SK-N-SH (cell line): ENCODE measurements at regions not wholly inside any gene's neighbourhood (a gene's known extent, or its start where the extent isn't known, plus 50 kb on each side); places are given as distances from the start of the nearest gene placed in this dataset.

ENCODE experiments used
- CTCF ChIA-PET: fragments of 300-600, 350-600 bp; formaldehyde crosslinking; extraction: SDS; loops from one replicate; lab custom pipeline; 2021; lab: Yijun Ruan, JAX
- POLR2A ChIA-PET: fragments of 350-600 bp; sonication (Branson Sonifier 250); formaldehyde crosslinking; extraction: SDS; loops from one replicate; lab custom pipeline; 2020; ENCODE audit warnings: antibody characterized with exemption, inconsistent platforms; lab: Yijun Ruan, JAX
- DNase-seq: peaks from one replicate; pipeline ENCODE4 v3.0.0; 2012
- H2AFZ ChIP-seq: fragments of 200-600 bp; sonication (generic); 2 replicates; pipeline ENCODE4 v1.8.1; 2016; ENCODE audit warnings: antibody characterized with exemption, mild to moderate bottlenecking, low read depth
- H3F3A ChIP-seq: fragments of 200-600 bp; sonication (generic); replicated peaks from 2 replicates; pipeline ENCODE3; 2016; ENCODE audit warnings: antibody characterized with exemption, mild to moderate bottlenecking; ENCODE audit not compliant: insufficient read depth
- H3K27ac ChIP-seq, 2 experiments: fragments of 200-500 bp in 1 of 2; fragments of 200-600 bp in 1 of 2; sonication (Bioruptor generic) in 1 of 2; sonication (generic), shearing (Covaris generic) in 1 of 2; 2 replicates each; pipeline versions ENCODE4 v1.5.1 to v1.6.1; 2014 to 2016; ENCODE audit warnings: low read depth in 2 of 2, inconsistent platforms in 1 of 2, low read length in 1 of 2, mild to moderate bottlenecking in 1 of 2, mixed read lengths in 1 of 2
- H3K27me3 ChIP-seq: fragments of 200-600 bp; sonication (generic), shearing (Covaris generic); 2 replicates; pipeline ENCODE4 v1.6.1; 2016; ENCODE audit warnings: mixed run types; ENCODE audit not compliant: insufficient read depth
- H3K36me3 ChIP-seq, 2 experiments: fragments of 200-500 bp in 1 of 2; fragments of 200-600 bp in 1 of 2; sonication (Bioruptor generic) in 1 of 2; sonication (generic) in 1 of 2; replicated peaks in 1 of 2; 2 replicates each; pipeline versions ENCODE3 to v1.5.1; 2014 to 2016; ENCODE audit warnings: low read length in 1 of 2, mild to moderate bottlenecking in 1 of 2; ENCODE audit not compliant: insufficient read depth in 2 of 2, control insufficient read depth in 1 of 2
- H3K4me1 ChIP-seq, 2 experiments: fragments of 200-500 bp in 1 of 2; fragments of 200-600 bp in 1 of 2; sonication (Bioruptor generic) in 1 of 2; sonication (generic), shearing (Covaris generic) in 1 of 2; 2 replicates each; pipeline versions ENCODE4 v1.5.1 to v1.6.1; 2014 to 2016; ENCODE audit warnings: low read depth in 1 of 2, low read length in 1 of 2, mixed run types in 1 of 2; ENCODE audit not compliant: insufficient read depth in 2 of 2, control insufficient read depth in 1 of 2
- H3K4me2 ChIP-seq: fragments of 200-600 bp; sonication (generic), shearing (Covaris generic); 2 replicates; pipeline ENCODE4 v1.6.1; 2017; ENCODE audit warnings: mixed run types
- H3K4me3 ChIP-seq, 2 experiments: fragments of 200-500 bp in 1 of 2; fragments of 200-600 bp in 1 of 2; sonication (Bioruptor generic) in 1 of 2; sonication (generic), shearing (Covaris generic) in 1 of 2; 2 replicates each; pipeline versions ENCODE4 v1.5.1 to v1.8.1; 2014 to 2016; ENCODE audit warnings: low read depth in 2 of 2, inconsistent platforms in 1 of 2, low read length in 1 of 2, mild to moderate bottlenecking in 1 of 2, mixed read lengths in 1 of 2, moderate library complexity in 1 of 2
- H3K79me2 ChIP-seq: fragments of 200-600 bp; sonication (generic); 2 replicates; pipeline ENCODE4 v1.8.1; 2017; ENCODE audit warnings: mild to moderate bottlenecking; ENCODE audit not compliant: insufficient read depth
- H3K9ac ChIP-seq: fragments of 200-600 bp; sonication (generic); 2 replicates; pipeline ENCODE4 v1.6.1; 2017; ENCODE audit warnings: mixed run types
- H3K9me2 ChIP-seq: fragments of 200-600 bp; sonication (generic); 2 replicates; pipeline ENCODE4 v1.6.1; 2017; ENCODE audit warnings: mixed run types
- H3K9me3 ChIP-seq: fragments of 200-600 bp; sonication (generic); 2 replicates; pipeline ENCODE4 v1.6.1; 2017; ENCODE audit warnings: mixed run types, mild to moderate bottlenecking, moderate library complexity
- H4K20me1 ChIP-seq: fragments of 200-600 bp; sonication (generic); 2 replicates; pipeline ENCODE4 v1.6.1; 2017; ENCODE audit warnings: mild to moderate bottlenecking, mixed run types; ENCODE audit not compliant: insufficient read depth
- CHD2 ChIP-seq: fragments of 150-350 bp; IDR thresholded peaks from 2 replicates; pipeline ENCODE4 v1.6.1; 2018; ENCODE audit warnings: low read length; ENCODE audit not compliant: partially characterized antibody
- CTCF ChIP-seq: fragments of 200-600 bp; sonication (generic); IDR thresholded peaks from 2 replicates; pipeline ENCODE4 v1.6.1; 2017; ENCODE audit warnings: antibody characterized with exemption, mild to moderate bottlenecking, moderate library complexity
- EZH2phosphoT487 ChIP-seq: fragments of 200-600 bp; sonication (generic); IDR thresholded peaks from 2 replicates; pipeline ENCODE4 v1.6.1; 2017; ENCODE audit warnings: low read depth, mixed run types, mild to moderate bottlenecking, antibody characterized with exemption, moderate library complexity, borderline replicate concordance
- FOSL2 ChIP-seq: IDR thresholded peaks from 2 replicates; pipeline ENCODE4 v1.4.0; 2012; ENCODE audit warnings: low read depth, mild to moderate bottlenecking, moderate library complexity, borderline replicate concordance
- FOXJ3 ChIP-seq: sonication (generic); formaldehyde crosslinking; IDR thresholded peaks from 2 replicates; pipeline ENCODE4 v1.5.1; 2020; ENCODE audit warnings: mild to moderate bottlenecking, missing genetic modification reagents
- FOXM1 ChIP-seq: IDR thresholded peaks from 2 replicates; pipeline ENCODE4 v1.4.0; 2012; ENCODE audit warnings: low read depth, mild to moderate bottlenecking
- GABPA ChIP-seq: IDR thresholded peaks from 2 replicates; pipeline ENCODE4 v1.4.0; 2012; ENCODE audit warnings: low read depth, mild to moderate bottlenecking
- GATA2 ChIP-seq: sonication (generic); formaldehyde crosslinking; IDR thresholded peaks from 2 replicates; pipeline ENCODE4 v1.5.0; 2020; ENCODE audit warnings: mild to moderate bottlenecking, missing genetic modification reagents
- MEF2A ChIP-seq: IDR thresholded peaks from 2 replicates; pipeline ENCODE4 v1.4.0; 2012; ENCODE audit warnings: low read depth, borderline replicate concordance
- NRF1 ChIP-seq: IDR thresholded peaks from 2 replicates; pipeline ENCODE4 v1.6.1; 2012; ENCODE audit warnings: low read depth, mild to moderate bottlenecking, low read length
- RFX5 ChIP-seq: IDR thresholded peaks from 2 replicates; pipeline ENCODE4 v1.6.1; 2012; ENCODE audit warnings: mild to moderate bottlenecking, improper control_type of control experiment, low read length
- RXRA ChIP-seq: IDR thresholded peaks from 2 replicates; pipeline ENCODE4 v1.4.0; 2012; ENCODE audit warnings: low read depth, mild to moderate bottlenecking, borderline replicate concordance
- SIN3A ChIP-seq: IDR thresholded peaks from 2 replicates; pipeline ENCODE4 v1.6.1; 2012; ENCODE audit warnings: low read depth, mild to moderate bottlenecking, low read length, moderate library complexity, borderline replicate concordance
- SMC3 ChIP-seq: IDR thresholded peaks from 2 replicates; pipeline ENCODE4 v1.6.1; 2012; ENCODE audit warnings: low read depth, low read length, improper control_type of control experiment
- TCF12 ChIP-seq: IDR thresholded peaks from 2 replicates; pipeline ENCODE4 v1.4.0; 2012
- TEAD4 ChIP-seq: IDR thresholded peaks from 2 replicates; pipeline ENCODE4 v1.4.0; 2012; ENCODE audit warnings: mild to moderate bottlenecking, borderline replicate concordance; ENCODE audit not compliant: insufficient read depth
- ZBTB33 ChIP-seq: IDR thresholded peaks from 2 replicates; pipeline ENCODE4 v1.4.0; 2012; ENCODE audit warnings: low read depth, borderline replicate concordance
- TF ChIP-seq, protein P1 (sequence below): IDR thresholded peaks from 2 replicates; pipeline ENCODE4 v1.6.1; 2012; ENCODE audit warnings: mild to moderate bottlenecking, low read depth, low read length, moderate library complexity
- TF ChIP-seq, protein P2 (sequence below): IDR thresholded peaks from 2 replicates; pipeline ENCODE4 v1.4.0; 2012; ENCODE audit warnings: low read depth
- TF ChIP-seq, protein P3 (sequence below): fragments of 150-350 bp; IDR thresholded peaks from 2 replicates; pipeline ENCODE4 v1.6.1; 2016; ENCODE audit warnings: mild to moderate bottlenecking, low read depth, low read length

GRCh38 chr5:35561396-35561795 lies 56.3 kb upstream of the SPEF2 start:
- Histone ChIP-seq H3K9me3 (no peaks in the 10 kb centered on the region; the same call in 1 of the 2 replicates), H3K9ac (no peak overlapping the region), H4K20me1 (no peaks in the 10 kb centered on the region), H3K4me1 (no peaks in the 10 kb centered on the region), H3K27ac (no peak overlapping the region), H2AFZ (no peak overlapping the region), H3K4me3 (no peak overlapping the region), H3K79me2 (no peaks in the 10 kb centered on the region), H3F3A (no peaks in the 10 kb centered on the region), H3K9me2 (no peaks in the 10 kb centered on the region), H3K4me2 (no peak overlapping the region), H3K27me3 (no peaks in the 10 kb centered on the region), H3K36me3 (no peaks in the 10 kb centered on the region)
- DNase-seq = no peak
- ChIA-PET POLR2A (no interaction called here), CTCF (no interaction called here)
- no peak for TF ChIP-seq EZH2phosphoT487
- no peak for TF ChIP-seq MEF2A
- TF ChIP-seq CTCF = no peak
- TF ChIP-seq, protein P1, sequence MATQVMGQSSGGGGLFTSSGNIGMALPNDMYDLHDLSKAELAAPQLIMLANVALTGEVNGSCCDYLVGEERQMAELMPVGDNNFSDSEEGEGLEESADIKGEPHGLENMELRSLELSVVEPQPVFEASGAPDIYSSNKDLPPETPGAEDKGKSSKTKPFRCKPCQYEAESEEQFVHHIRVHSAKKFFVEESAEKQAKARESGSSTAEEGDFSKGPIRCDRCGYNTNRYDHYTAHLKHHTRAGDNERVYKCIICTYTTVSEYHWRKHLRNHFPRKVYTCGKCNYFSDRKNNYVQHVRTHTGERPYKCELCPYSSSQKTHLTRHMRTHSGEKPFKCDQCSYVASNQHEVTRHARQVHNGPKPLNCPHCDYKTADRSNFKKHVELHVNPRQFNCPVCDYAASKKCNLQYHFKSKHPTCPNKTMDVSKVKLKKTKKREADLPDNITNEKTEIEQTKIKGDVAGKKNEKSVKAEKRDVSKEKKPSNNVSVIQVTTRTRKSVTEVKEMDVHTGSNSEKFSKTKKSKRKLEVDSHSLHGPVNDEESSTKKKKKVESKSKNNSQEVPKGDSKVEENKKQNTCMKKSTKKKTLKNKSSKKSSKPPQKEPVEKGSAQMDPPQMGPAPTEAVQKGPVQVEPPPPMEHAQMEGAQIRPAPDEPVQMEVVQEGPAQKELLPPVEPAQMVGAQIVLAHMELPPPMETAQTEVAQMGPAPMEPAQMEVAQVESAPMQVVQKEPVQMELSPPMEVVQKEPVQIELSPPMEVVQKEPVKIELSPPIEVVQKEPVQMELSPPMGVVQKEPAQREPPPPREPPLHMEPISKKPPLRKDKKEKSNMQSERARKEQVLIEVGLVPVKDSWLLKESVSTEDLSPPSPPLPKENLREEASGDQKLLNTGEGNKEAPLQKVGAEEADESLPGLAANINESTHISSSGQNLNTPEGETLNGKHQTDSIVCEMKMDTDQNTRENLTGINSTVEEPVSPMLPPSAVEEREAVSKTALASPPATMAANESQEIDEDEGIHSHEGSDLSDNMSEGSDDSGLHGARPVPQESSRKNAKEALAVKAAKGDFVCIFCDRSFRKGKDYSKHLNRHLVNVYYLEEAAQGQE = no peak
- no peak for TF ChIP-seq RFX5
- no peak for TF ChIP-seq FOXM1
- TF ChIP-seq, protein P2, sequence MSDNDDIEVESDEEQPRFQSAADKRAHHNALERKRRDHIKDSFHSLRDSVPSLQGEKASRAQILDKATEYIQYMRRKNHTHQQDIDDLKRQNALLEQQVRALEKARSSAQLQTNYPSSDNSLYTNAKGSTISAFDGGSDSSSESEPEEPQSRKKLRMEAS = no peak
- TF ChIP-seq GATA2 (CRISPR knock-in tag) = no peak
- no peak for TF ChIP-seq RXRA
- no peak for TF ChIP-seq CHD2
- TF ChIP-seq SIN3A = no peak
- TF ChIP-seq TEAD4 = no peak
- no peak for TF ChIP-seq NRF1
- TF ChIP-seq FOXJ3 (CRISPR knock-in tag) = no peak
- no peak for TF ChIP-seq FOSL2
- TF ChIP-seq, protein P3, sequence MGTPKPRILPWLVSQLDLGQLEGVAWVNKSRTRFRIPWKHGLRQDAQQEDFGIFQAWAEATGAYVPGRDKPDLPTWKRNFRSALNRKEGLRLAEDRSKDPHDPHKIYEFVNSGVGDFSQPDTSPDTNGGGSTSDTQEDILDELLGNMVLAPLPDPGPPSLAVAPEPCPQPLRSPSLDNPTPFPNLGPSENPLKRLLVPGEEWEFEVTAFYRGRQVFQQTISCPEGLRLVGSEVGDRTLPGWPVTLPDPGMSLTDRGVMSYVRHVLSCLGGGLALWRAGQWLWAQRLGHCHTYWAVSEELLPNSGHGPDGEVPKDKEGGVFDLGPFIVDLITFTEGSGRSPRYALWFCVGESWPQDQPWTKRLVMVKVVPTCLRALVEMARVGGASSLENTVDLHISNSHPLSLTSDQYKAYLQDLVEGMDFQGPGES = no peak
- no peak for TF ChIP-seq TCF12
- TF ChIP-seq ZBTB33 = no peak
- no peak for TF ChIP-seq SMC3
- no peak for TF ChIP-seq GABPA
